Endothelial cell of umbilical vein (primary cell): ENCODE measurements at regions not wholly inside any gene's neighbourhood (a gene's known extent, or its start where the extent isn't known, plus 50 kb on each side); places are given as distances from the start of the nearest gene placed in this dataset.

Experiments used
- BruUV-seq: library from RNA; stranded (reverse); fragments of 400-500 nt; replicated peaks from 2 replicates; lab custom pipeline; 2021; lab: Mats Ljungman, UMichigan
- CTCF ChIA-PET: fragments of 300-600, 350-600 bp; sonication (Branson Sonifier 250); formaldehyde crosslinking; loops from one replicate; lab custom pipeline; 2021; ENCODE audit warnings: antibody characterized with exemption, inconsistent platforms; lab: Charles Lee
- POLR2A ChIA-PET: fragments of 300-600, 350-600 bp; sonication (Branson Sonifier 250); formaldehyde crosslinking; loops from one replicate; lab custom pipeline; 2021; ENCODE audit warnings: antibody characterized with exemption, inconsistent platforms; lab: Charles Lee
- DNase-seq: peaks from one replicate; pipeline ENCODE4 v3.0.0-alpha.2; 2011; ENCODE audit warnings: low read depth, low spot score
- FAIRE-seq: peaks from 2 replicates; lab custom pipeline; 2011; peaks lifted over from hg19 to GRCh38; lab: Jason Lieb, UNC
- H2AFZ ChIP-seq: 2 replicates; pipeline ENCODE4 v1.6.0; 2012; ENCODE audit warnings: low read depth, low read length, control low read depth, inconsistent platforms
- H3K27ac ChIP-seq: 2 replicates; pipeline ENCODE4 v1.5.1; 2011; ENCODE audit warnings: low read depth, mild to moderate bottlenecking, control low read depth, low read length, moderate library complexity; ENCODE audit not compliant: insufficient read depth
- H3K27me3 ChIP-seq, 2 experiments: 2 replicates each; pipeline versions ENCODE4 v1.6.0 to v1.6.1; 2011; ENCODE audit warnings: low read length in 2 of 2, mixed read lengths in 1 of 2; ENCODE audit not compliant: control insufficient read depth in 2 of 2, insufficient read depth in 2 of 2
- H3K36me3 ChIP-seq, 2 experiments: 2 replicates in 1 of 2; 3 replicates in 1 of 2; pipeline ENCODE4 v1.5.1; 2011; ENCODE audit warnings: low read length in 2 of 2, mild to moderate bottlenecking in 1 of 2, moderate library complexity in 1 of 2; ENCODE audit not compliant: control insufficient read depth in 2 of 2, insufficient read depth in 2 of 2; ENCODE audit errors: extremely low read depth in 1 of 2
- H3K4me1 ChIP-seq: 3 replicates; pipeline ENCODE4 v1.5.1; 2011; ENCODE audit warnings: mild to moderate bottlenecking, low read length; ENCODE audit not compliant: control insufficient read depth, insufficient read depth; ENCODE audit errors: extremely low read depth
- H3K4me2 ChIP-seq: 2 replicates; pipeline ENCODE4 v1.6.1; 2011; ENCODE audit warnings: low read length, control low read depth, mixed read lengths; ENCODE audit not compliant: insufficient read depth
- H3K4me3 ChIP-seq, 3 experiments: fragments of 200-600 bp in 1 of 3; sonication (generic), shearing (Covaris generic) in 1 of 3; replicated peaks in 1 of 3; 2 replicates each; pipeline ENCODE4 v1.5.1; 2011 to 2016; ENCODE audit warnings: control low read depth in 3 of 3, low read length in 3 of 3, mild to moderate bottlenecking in 2 of 3, inconsistent platforms in 1 of 3, low read depth in 1 of 3, moderate library complexity in 1 of 3; ENCODE audit not compliant: insufficient read depth in 1 of 3
- H3K79me2 ChIP-seq: 2 replicates; pipeline ENCODE4 v1.6.0; 2012; ENCODE audit warnings: low read length, inconsistent platforms; ENCODE audit not compliant: control insufficient read depth, insufficient read depth
- H3K9ac ChIP-seq: replicated peaks from 2 replicates; pipeline ENCODE3; 2011; ENCODE audit warnings: low read length, control low read depth; ENCODE audit not compliant: insufficient read depth; ENCODE audit errors: extremely low read depth
- H3K9me1 ChIP-seq: replicated peaks from 3 replicates; pipeline ENCODE4 v1.6.0; 2011; ENCODE audit warnings: mild to moderate bottlenecking, low read length; ENCODE audit not compliant: control insufficient read depth, insufficient read depth; ENCODE audit errors: extremely low read depth
- H3K9me3 ChIP-seq: replicated peaks from 2 replicates; pipeline ENCODE4 v1.5.1; 2012; ENCODE audit warnings: low read length, inconsistent platforms; ENCODE audit not compliant: control insufficient read depth, insufficient read depth
- H4K20me1 ChIP-seq: replicated peaks from 2 replicates; pipeline ENCODE3; 2011; ENCODE audit warnings: mild to moderate bottlenecking, low read length; ENCODE audit not compliant: control insufficient read depth, insufficient read depth; ENCODE audit errors: extremely low read depth
- EZH2 ChIP-seq: IDR thresholded peaks from 2 replicates; pipeline ENCODE4 v1.6.1; 2012; ENCODE audit warnings: borderline replicate concordance, low read depth, mild to moderate bottlenecking, moderate library complexity, low read length, inconsistent platforms; ENCODE audit not compliant: severe bottlenecking
- FOS ChIP-seq: IDR thresholded peaks from 2 replicates; pipeline ENCODE4 v1.6.1; 2011; ENCODE audit warnings: mild to moderate bottlenecking, low read length, moderate library complexity, borderline replicate concordance; ENCODE audit not compliant: insufficient read depth
- GATA2 ChIP-seq: IDR thresholded peaks from 2 replicates; pipeline ENCODE4 v1.7.0; 2011; ENCODE audit warnings: low read depth, mild to moderate bottlenecking, moderate library complexity, mixed read lengths, low read length; ENCODE audit not compliant: insufficient read length, insufficient read depth
- JUN ChIP-seq: IDR thresholded peaks from 2 replicates; pipeline ENCODE4 v1.6.1; 2011; ENCODE audit warnings: borderline replicate concordance, low read depth; ENCODE audit not compliant: insufficient read length, insufficient read depth
- MYC ChIP-seq: IDR thresholded peaks from one replicate; pipeline ENCODE4 v1.6.1; 2011; ENCODE audit warnings: mild to moderate bottlenecking, low read depth, low read length
- POLR2A ChIP-seq: IDR thresholded peaks from 2 replicates; pipeline ENCODE4 v1.6.1; 2012; ENCODE audit warnings: low read depth, mild to moderate bottlenecking, control low read depth, low read length
- POLR2AphosphoS5 ChIP-seq: IDR thresholded peaks from 2 replicates; pipeline ENCODE4 v1.6.1; 2012; ENCODE audit warnings: low read depth, mild to moderate bottlenecking, control low read depth, low read length, moderate library complexity; ENCODE audit not compliant: insufficient read depth
- dilution Hi-C: fragments of 300-500 bp; cut with MboI; formaldehyde crosslinking; loops from one replicate; pipeline ENCODE4 v1.15.0; 2019; ENCODE audit warnings: low sequenced_read_pairs; ENCODE audit not compliant: extremely low pct_ligation_motif_present
- intact Hi-C: fragments of 100-400 bp; cut with micrococcal nuclease; formaldehyde crosslinking; loops from one replicate; pipeline ENCODE4 v1.10.0; 2022
- TF ChIP-seq, protein P1 (sequence below): IDR thresholded peaks from 2 replicates; pipeline ENCODE4 v1.6.1; 2011; ENCODE audit not compliant: insufficient read depth, insufficient read length
- TF ChIP-seq, protein P2 (sequence below), 2 donors: IDR thresholded peaks; 1 replicate in 1 of 2; 2 replicates in 1 of 2; pipeline ENCODE4 v1.5.1; 2011; ENCODE audit warnings: low read length in 2 of 2, mild to moderate bottlenecking in 2 of 2, moderate library complexity in 2 of 2, control low read depth in 1 of 2, inconsistent platforms in 1 of 2, low read depth in 1 of 2; ENCODE audit not compliant: insufficient read depth in 1 of 2; ENCODE audit errors: extremely low read depth in 1 of 2

DNA sequence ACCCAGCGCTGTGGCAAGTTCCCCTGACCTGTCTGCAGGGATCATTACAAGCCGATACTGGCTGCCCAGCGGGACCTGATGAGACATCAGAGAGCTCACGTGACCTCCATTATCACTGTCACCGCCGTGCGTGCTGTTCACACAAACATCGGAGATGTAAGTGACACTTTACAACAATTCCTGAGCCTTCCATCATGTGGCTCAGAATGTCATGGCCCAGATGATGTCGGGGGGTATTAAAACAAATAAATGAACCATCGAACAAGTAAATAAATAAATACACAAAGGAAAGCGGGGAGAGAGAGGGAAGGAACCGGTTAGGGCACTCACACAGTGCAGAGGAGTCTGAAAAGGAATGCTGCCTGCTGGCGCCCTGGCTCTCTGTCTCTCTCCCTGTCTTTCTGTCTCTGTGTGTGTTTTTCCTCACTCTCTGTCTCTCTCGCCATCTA lies 195.1 kb downstream of the BMP7 start:
- dilution Hi-C loops (no loop called here), intact Hi-C loops (no loop called here)
- H3K79me2 ChIP-seq, result no peaks in the 10 kb centered on the region
- H3K9me3 ChIP-seq, result no peaks in the 10 kb centered on the region
- no peak overlapping the region for H3K4me2 ChIP-seq
- no peak for DNase-seq
- TF ChIP-seq, protein P1, sequence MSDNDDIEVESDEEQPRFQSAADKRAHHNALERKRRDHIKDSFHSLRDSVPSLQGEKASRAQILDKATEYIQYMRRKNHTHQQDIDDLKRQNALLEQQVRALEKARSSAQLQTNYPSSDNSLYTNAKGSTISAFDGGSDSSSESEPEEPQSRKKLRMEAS, result no peak
- TF ChIP-seq, protein P2, sequence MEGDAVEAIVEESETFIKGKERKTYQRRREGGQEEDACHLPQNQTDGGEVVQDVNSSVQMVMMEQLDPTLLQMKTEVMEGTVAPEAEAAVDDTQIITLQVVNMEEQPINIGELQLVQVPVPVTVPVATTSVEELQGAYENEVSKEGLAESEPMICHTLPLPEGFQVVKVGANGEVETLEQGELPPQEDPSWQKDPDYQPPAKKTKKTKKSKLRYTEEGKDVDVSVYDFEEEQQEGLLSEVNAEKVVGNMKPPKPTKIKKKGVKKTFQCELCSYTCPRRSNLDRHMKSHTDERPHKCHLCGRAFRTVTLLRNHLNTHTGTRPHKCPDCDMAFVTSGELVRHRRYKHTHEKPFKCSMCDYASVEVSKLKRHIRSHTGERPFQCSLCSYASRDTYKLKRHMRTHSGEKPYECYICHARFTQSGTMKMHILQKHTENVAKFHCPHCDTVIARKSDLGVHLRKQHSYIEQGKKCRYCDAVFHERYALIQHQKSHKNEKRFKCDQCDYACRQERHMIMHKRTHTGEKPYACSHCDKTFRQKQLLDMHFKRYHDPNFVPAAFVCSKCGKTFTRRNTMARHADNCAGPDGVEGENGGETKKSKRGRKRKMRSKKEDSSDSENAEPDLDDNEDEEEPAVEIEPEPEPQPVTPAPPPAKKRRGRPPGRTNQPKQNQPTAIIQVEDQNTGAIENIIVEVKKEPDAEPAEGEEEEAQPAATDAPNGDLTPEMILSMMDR (IDR thresholded peaks at IDR 0.05; ENCODE audit: extremely low read depth in 1 of 2, insufficient read depth in 1 of 2, low read depth in 1 of 2, low read length in 2 of 2), result no peak
- H3K9me1 ChIP-seq, result no peaks in the 10 kb centered on the region
- no TSS peak for BruUV-seq
- CTCF ChIA-PET, result no interaction called here
- no peaks in the 10 kb centered on the region for H3K4me1 ChIP-seq
- no peak overlapping the region for H3K27ac ChIP-seq
- FAIRE-seq, result no peak
- no peak overlapping the region for H2AFZ ChIP-seq
- POLR2A ChIA-PET, result no interaction called here
- no peaks in the 10 kb centered on the region for H3K36me3 ChIP-seq
- no peak overlapping the region for H3K9ac ChIP-seq
- no peaks in the 10 kb centered on the region for H4K20me1 ChIP-seq
- no peaks in the 10 kb centered on the region for H3K27me3 ChIP-seq
- no peak overlapping the region for H3K4me3 ChIP-seq

DNA sequence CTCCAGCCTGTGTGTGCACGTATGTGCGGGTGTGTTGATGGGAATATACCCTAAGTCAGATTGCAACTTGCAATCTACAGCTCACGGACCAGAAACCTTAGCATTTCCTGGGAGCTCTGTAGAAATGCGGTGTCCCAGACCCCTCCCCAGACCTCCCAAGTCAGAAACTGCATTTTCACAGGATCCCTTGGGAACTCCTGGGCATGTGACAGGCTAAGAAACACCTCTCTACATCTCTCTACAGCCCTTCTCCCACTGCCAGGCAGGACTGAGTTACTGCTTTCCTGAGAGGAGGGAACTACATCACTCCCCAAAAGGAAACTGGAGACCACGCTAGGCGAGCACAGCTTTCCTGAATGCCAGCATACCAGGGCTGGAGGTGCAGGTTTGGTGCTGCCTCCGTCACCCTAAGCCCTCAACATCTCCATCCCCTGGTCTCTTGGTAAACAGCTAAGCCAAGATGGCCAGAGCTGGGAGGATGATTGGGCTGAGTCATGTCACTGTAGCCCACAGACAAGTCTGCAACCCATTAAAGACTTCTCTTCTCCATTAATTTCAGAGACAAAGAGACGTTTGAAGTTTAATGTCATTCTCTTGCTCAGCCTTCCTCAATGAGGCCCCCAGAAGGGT lies 194.4 kb downstream of the BMP7 start:
- H3K79me2 ChIP-seq, result no peaks in the 10 kb centered on the region
- dilution Hi-C loops, result no loop called here
- no peak for FAIRE-seq
- no peaks in the 10 kb centered on the region for H3K9me1 ChIP-seq
- ChIA-PET CTCF (no interaction called here), POLR2A (no interaction called here)
- DNase-seq, result no peak
- H3K4me2 ChIP-seq, result no peak overlapping the region
- H4K20me1 ChIP-seq, result no peaks in the 10 kb centered on the region
- intact Hi-C loops, result no loop called here
- no peak overlapping the region for H3K9ac ChIP-seq
- no peaks in the 10 kb centered on the region for H3K36me3 ChIP-seq
- H3K27me3 ChIP-seq, result no peaks in the 10 kb centered on the region
- H2AFZ ChIP-seq, result no peak overlapping the region
- no peak overlapping the region for H3K4me3 ChIP-seq
- no peak overlapping the region for H3K27ac ChIP-seq
- no peaks in the 10 kb centered on the region for H3K4me1 ChIP-seq
- no peaks in the 10 kb centered on the region for H3K9me3 ChIP-seq
- no TSS peak for BruUV-seq
- TF ChIP-seq, protein P2 (IDR thresholded peaks at IDR 0.05; ENCODE audit: extremely low read depth in 1 of 2, insufficient read depth in 1 of 2, low read depth in 1 of 2, low read length in 2 of 2), result no peak
- TF ChIP-seq JUN, result no peak
- TF ChIP-seq POLR2A, result no peak
- no peak for TF ChIP-seq MYC
- TF ChIP-seq, protein P1, result no peak
- no peak for TF ChIP-seq FOS
- TF ChIP-seq EZH2, result no peak
- TF ChIP-seq POLR2AphosphoS5, result no peak
- no peak for TF ChIP-seq GATA2
